ENCODE measurements at regions not wholly inside any gene's neighbourhood (a gene's known extent, or its start where the extent isn't known, plus 50 kb on each side); places are given as distances from the start of the nearest gene placed in this dataset.

DNA sequence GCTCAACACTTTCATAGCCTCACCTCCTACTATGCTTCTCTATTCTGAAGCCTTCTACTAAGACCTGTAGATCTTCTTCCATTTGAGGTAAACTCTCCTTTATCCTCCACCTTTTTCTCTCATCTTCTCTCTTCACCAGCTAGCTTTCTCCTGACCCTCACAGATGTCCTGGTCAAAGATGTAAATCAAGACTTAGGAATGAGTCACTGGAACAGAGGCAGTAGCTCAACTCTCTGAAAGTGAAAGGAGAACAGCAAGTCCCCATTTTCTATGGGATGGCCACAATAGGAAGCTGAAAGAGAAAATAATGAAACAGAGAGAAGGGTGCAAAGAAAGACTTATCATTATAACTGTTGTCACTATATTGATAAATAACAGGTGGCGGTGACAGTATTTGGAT, 86.1 kb upstream of the DOCK9 start:
- in situ Hi-C loops (cut with MboI; ENCODE audit: low sequenced_read_pairs, unreplicated experiment) = no loop called here
- no peak for TF ChIP-seq CTCF (IDR thresholded peaks at IDR 0.05; ENCODE audit: borderline replicate concordance, control extremely low read depth, extremely low read depth, insufficient read depth, missing control alignments)
- DNase-seq (ENCODE audit: low spot score) = no peak

GRCh38 chr13:99064624-99065234, 86.9 kb upstream of the DOCK9 start:
- no peak for TF ChIP-seq CTCF (IDR thresholded peaks at IDR 0.05; ENCODE audit: borderline replicate concordance, control extremely low read depth, extremely low read depth, insufficient read depth, missing control alignments)
- DNase-seq (ENCODE audit: low spot score) = no peak
- in situ Hi-C loops (cut with MboI; ENCODE audit: low sequenced_read_pairs, unreplicated experiment) = no loop called here

GRCh38 chr13:99065235-99066015, 87.6 kb upstream of the DOCK9 start:
- in situ Hi-C loops (cut with MboI; ENCODE audit: low sequenced_read_pairs, unreplicated experiment) = no loop called here
- no peak for DNase-seq (ENCODE audit: low spot score)
- no peak for TF ChIP-seq CTCF (IDR thresholded peaks at IDR 0.05; ENCODE audit: borderline replicate concordance, control extremely low read depth, extremely low read depth, insufficient read depth, missing control alignments)

GRCh38 chr13:99066219-99066618, 88.4 kb upstream of the DOCK9 start:
- TF ChIP-seq CTCF (IDR thresholded peaks at IDR 0.05; ENCODE audit: borderline replicate concordance, control extremely low read depth, extremely low read depth, insufficient read depth, missing control alignments) = no peak
- no peak for DNase-seq (ENCODE audit: low spot score)
- in situ Hi-C loops (cut with MboI; ENCODE audit: low sequenced_read_pairs, unreplicated experiment) = no loop called here

DNA sequence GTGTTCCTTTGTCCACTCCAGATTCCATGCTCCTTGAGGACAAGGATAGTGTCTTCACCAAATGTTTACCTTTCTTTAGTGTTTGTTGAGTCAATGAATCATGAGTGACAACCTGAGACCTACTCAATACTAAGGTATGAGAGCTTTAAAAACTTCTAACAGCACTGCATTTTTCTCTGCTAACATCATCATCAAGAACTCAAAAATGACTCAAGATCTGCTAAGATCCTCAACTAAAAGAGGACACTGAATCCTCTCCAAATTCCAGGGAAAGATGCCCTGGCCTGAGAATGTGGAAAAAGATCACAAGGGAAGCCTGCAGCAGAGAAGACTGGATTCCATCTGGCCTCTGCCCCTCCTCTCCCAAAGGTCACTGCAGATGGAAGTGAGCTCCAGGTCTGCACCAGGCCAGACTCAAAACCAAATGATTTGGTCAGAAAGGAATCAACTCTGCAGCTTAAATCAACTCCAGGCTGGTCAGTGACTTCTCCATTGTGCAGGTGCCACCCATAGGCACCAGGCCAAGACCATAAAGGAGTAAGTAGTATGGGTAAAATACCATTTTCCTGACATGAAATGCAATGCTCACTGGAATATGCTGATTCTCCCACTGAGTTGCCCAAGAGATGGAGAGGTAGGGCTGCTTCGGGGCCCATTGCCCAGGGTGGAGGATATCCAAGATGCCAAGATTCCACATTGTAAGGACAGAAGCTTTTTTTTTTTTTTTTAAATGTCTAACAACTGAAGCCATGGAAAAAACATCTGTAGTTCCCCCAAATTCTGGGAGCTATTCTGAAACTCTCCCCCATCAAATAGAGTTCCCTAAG, 89.5 kb upstream of the DOCK9 start:
- DNase-seq (ENCODE audit: low spot score) = no peak
- in situ Hi-C loops (cut with MboI; ENCODE audit: low sequenced_read_pairs, unreplicated experiment) = no loop called here
- no peak for TF ChIP-seq CTCF (IDR thresholded peaks at IDR 0.05; ENCODE audit: borderline replicate concordance, control extremely low read depth, extremely low read depth, insufficient read depth, missing control alignments)

DNA sequence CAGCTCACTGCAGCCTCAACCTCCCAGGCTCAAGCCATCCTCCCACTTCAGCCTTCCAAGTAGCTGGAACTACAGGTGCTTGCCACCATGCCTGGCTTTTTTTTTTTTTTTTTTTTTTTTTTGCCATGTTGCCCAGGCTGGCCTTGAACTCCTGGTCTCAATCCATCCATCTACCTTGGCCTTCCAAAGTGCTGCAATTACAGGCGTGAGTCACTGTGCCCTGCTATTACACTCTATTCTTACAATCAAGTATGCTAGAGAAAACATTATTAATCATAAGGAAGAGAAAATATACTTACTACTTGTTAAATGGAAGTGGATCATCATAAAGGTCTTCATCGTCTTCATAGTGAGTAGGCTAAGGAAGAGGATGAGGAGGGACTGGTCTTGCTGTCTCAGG, 93.3 kb upstream of the DOCK9 start:
- in situ Hi-C loops (cut with MboI; ENCODE audit: low sequenced_read_pairs, unreplicated experiment) = no loop called here
- no peak for TF ChIP-seq CTCF (IDR thresholded peaks at IDR 0.05; ENCODE audit: borderline replicate concordance, control extremely low read depth, extremely low read depth, insufficient read depth, missing control alignments)

More for the DNA sequence above, 93.3 kb upstream of the DOCK9 start:
- DNase-seq (ENCODE audit: low spot score) = no peak

Data from GM13976 (cell line).